ENCODE measurements at regions not wholly inside any gene's neighbourhood (a gene's known extent, or its start where the extent isn't known, plus 50 kb on each side); places are given as distances from the start of the nearest gene placed in this dataset.
A peak's percentile ranks its signal among the peaks of the same experiment; 100 is the strongest.
"Not testable (repeated sequence)": the region's sequence is repeated elsewhere in the genome, so short reads cannot be mapped to it uniquely, and the experiment has no call there.

GRCh38 chr21:32869459-32869858 lies 97.9 kb upstream of the PAXBP1 start:
- H3K9me3 ChIP-seq: peaks cover 0 to 11% (median 0%) of the 10 kb centered on the region in 11 donors
- H3K4me1 ChIP-seq: no peaks in the 10 kb centered on the region
- intact Hi-C loops (cut with DNase I): no loop called here
- H3K4me3 ChIP-seq: no peak overlapping the region
- TF ChIP-seq CTCF (IDR thresholded peaks at IDR 0.05): no peak
- no peaks in the 10 kb centered on the region for H3K36me3 ChIP-seq
- H3K27me3 ChIP-seq: peaks cover 0 to 10% (median 0%) of the 10 kb centered on the region in 7 donors
- DNase-seq: no peak
- no peak for ATAC-seq
- 55 to 61% methylated on average over 3 of the region's 3 CpGs for WGBS, 2 donors
- no peak overlapping the region for H3K27ac ChIP-seq

- no peak for TF ChIP-seq CTCF (IDR thresholded peaks at IDR 0.05)
- H3K27me3 ChIP-seq: peaks cover 0 to 3% (median 0%) of the 10 kb centered on the region in 7 donors
- H3K4me3 ChIP-seq: no peak overlapping the region
- no peaks in the 10 kb centered on the region for H3K36me3 ChIP-seq
- DNase-seq (no peak), ATAC-seq (no peak)
- H3K9me3 ChIP-seq: peaks cover 0 to 11% (median 0%) of the 10 kb centered on the region in 11 donors
- H3K4me1 ChIP-seq: peaks cover 0 to 11% (median 0%) of the 10 kb centered on the region in 9 donors
- WGBS, 2 donors: 67 to 73% methylated on average over 3 of the region's 3 CpGs
- H3K27ac ChIP-seq: no peak overlapping the region
- intact Hi-C loops (cut with DNase I): no loop called here
These were observed 104.9 kb upstream of the PAXBP1 start for GRCh38 chr21:32876426-32876825.

GRCh38 chr21:32877888-32878287 lies 106.3 kb upstream of the PAXBP1 start:
- DNase-seq; H3K27ac ChIP-seq; H3K36me3 ChIP-seq; ATAC-seq; intact Hi-C loops (cut with DNase I); H3K27me3 ChIP-seq; H3K4me3 ChIP-seq; H3K9me3 ChIP-seq: not testable (repeated sequence)
- H3K4me1 ChIP-seq: peaks cover 0 to 11% (median 0%) of the 10 kb centered on the region in 9 donors
- whole genome bisulfite sequencing, 2 donors: 93% methylated on average over 2 of the region's 2 CpGs

- Histone ChIP-seq H3K9me3 (peaks cover 0 to 1% (median 0%) of the 10 kb centered on the region in 11 donors), H3K27me3 (peaks cover 0 to 4% (median 0%) of the 10 kb centered on the region in 7 donors), H3K4me3 (no peak overlapping the region), H3K27ac (no peak overlapping the region), H3K4me1 (peaks cover 0 to 11% (median 0%) of the 10 kb centered on the region in 9 donors), H3K36me3 (no peaks in the 10 kb centered on the region)
- intact Hi-C loops (cut with DNase I): no loop called here
- WGBS, 2 donors: 37 to 46% methylated on average over 2 of the region's 2 CpGs
- TF ChIP-seq CTCF (IDR thresholded peaks at IDR 0.05): no peak
- ATAC-seq (peak in 3 of 8 donors; percentile 29 to 41 (median 40)), DNase-seq (no peak)
These were observed 107.1 kb upstream of the PAXBP1 start for GRCh38 chr21:32878661-32879060.

GRCh38 chr21:32881458-32881857 lies 109.9 kb upstream of the PAXBP1 start:
- WGBS, 2 donors: 84 to 86% methylated on average over 5 of the region's 5 CpGs
- Histone ChIP-seq H3K27ac (no peak overlapping the region), H3K36me3 (no peaks in the 10 kb centered on the region), H3K9me3 (no peaks in the 10 kb centered on the region), H3K27me3 (peaks cover 0 to 10% (median 0%) of the 10 kb centered on the region in 7 donors), H3K4me3 (no peak overlapping the region), H3K4me1 (peaks cover 0 to 11% (median 0%) of the 10 kb centered on the region in 9 donors)
- ATAC-seq (no peak), DNase-seq (no peak)
- intact Hi-C loops (cut with DNase I): loop anchor here in 1 of 10 donors (10.0 kb wide), 1 partner anchor 57 kb away; no protein-coding TSS in a partner anchor
- TF ChIP-seq CTCF (IDR thresholded peaks at IDR 0.05): no peak

All from heart right ventricle (tissue), 16 donors.